ENCODE measurements at regions not wholly inside any gene's neighbourhood (a gene's known extent, or its start where the extent isn't known, plus 50 kb on each side); places are given as distances from the start of the nearest gene placed in this dataset.
"Not testable (repeated sequence)": the region's sequence is repeated elsewhere in the genome, so short reads cannot be mapped to it uniquely, and the experiment has no call there.

DNA sequence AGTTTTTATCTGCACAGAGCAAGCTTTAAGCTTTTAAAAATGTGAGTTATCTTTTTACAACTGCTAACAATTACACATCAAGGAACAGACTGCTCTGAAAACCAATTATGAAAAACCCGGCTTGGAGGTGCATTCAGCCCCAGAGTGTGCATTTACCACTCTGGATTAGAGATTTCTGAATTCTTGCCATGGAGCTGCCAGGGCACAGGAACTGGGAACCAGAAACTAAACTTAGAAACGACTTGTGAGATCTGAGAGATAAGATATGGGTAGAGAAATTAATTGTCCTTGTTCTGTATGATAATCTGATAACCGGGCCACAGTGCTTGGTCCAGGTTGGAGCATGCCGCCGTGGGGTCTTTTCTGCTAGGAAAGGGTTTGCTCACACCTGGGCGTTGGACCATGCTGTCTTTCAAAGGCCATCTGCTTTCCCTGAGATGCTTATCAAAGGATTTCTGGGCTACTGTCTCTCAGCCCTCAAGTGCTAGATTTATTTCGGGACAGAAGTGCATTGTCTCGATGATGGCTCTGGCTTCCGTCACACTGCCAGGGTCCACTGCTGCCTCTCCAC, 210.0 kb downstream of the MAF start:
- no peak for DNase-seq
- ATAC-seq = no peak
- intact Hi-C loops (cut with micrococcal nuclease) = no loop called here

DNA sequence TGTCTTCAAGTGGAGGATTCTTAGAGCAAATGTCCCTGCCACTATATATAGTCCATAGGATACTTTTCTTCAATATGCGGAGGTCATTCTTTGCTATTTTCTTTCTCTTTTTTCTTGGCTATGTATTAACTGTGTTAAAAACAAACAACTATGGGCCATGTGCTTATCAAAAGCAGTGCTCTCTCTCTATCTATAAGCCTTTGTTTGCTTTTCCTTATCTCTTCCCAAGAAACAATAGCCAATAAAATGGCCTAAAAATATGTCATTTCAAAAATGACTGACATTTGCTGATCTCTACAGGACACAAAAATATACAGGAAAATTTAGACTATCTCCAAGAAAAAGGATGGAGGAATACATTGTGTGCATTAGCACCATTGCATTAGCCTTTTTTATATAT, 212.1 kb downstream of the MAF start:
- DNase-seq (no peak), ATAC-seq (no peak)
- intact Hi-C loops (cut with micrococcal nuclease) = no loop called here

DNA sequence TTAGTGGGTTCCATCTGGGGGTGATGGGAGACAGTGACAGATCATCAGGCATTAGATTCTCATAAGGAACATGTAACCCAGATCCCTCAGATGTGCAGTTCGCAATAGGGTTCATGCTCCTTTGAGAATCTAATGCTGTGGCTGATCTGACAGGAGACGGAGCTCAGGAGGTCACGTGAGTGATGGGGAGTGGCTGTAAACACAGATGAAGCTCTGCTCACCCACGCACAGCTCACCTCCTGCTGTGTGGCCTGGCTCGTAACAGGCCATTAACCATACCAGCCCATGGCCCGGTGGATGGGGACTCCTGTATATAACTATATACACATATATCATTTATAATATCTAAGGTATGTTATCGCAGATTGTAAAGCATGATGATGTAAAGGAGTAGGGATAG, 214.2 kb downstream of the MAF start:
- no peak for DNase-seq
- ATAC-seq = no peak
- intact Hi-C loops (cut with micrococcal nuclease) = no loop called here

DNA sequence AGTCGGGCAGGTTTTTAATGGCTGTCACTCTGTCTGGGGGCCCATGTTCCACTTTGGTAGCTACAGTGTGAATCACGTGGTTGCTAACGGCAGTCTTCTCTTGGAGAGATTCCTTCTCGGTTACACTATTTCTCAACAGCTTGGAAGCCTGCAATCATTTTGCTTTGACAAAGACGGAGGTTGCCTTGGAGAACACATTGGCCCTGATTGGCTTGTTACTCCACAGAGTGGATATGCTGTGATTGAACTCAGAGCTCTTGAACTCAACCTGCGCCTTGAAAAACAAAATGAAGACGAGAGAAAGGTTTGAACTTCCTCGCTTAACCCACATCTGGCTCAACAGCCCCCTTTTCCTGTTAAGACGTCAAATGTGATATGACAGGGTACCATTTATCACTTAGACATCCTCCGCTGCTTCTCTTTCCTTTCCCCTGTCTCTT, 218.9 kb downstream of the MAF start:
- peak; percentile 31 for ATAC-seq
- intact Hi-C loops (cut with micrococcal nuclease) = no loop called here
- DNase-seq = no peak

DNA sequence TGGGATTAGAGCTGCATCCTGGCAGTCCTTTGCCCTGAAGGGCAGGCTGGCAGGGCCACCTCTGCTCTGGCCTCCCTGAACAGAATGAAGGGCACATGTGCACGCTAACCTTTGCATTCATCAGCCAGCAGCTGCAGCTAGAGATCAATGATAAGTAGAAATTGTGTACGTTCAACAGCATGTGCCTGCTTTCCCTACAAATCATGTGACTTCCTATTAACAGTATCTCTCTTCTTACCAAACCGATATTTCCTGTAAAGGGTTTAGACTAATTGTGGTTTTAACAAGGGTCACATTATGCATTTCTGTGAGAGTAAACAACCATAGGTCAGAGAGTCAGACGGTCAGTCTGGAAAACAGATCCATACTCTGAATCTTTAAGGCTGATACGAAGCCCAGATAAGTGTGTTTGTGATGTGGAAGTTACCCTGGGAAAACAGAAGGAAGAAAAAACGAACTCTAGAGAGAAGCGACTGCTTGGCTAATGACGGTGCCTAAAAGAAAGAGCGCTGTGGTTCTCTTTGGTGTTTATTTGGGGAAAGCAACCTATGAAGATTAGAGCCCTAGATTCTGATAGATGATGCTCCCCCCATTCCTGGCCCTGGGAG, 219.4 kb downstream of the MAF start:
- no peak for ATAC-seq
- no peak for DNase-seq
- intact Hi-C loops (cut with micrococcal nuclease) = no loop called here

DNA sequence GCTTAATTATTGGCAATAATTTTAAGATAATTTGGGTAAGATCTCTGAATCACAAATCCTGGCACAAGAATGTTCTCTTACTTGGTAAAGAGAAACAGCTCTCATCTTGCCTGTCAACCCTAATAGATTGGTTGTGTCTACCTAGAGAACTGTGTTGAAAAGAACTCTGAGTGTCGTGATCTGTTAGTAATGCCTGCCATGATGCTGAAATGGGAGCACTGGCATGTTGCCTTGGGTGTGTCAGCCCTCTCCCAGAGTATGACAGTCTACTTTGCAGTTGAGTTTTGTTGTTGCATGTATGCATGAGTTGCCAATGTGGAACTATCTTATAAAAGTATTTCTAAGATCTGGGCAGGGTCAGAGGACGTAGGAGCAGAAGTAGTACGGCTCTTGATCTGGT, 221.4 kb downstream of the MAF start:
- intact Hi-C loops (cut with micrococcal nuclease) = no loop called here
- no peak for DNase-seq
- no peak for ATAC-seq

DNA sequence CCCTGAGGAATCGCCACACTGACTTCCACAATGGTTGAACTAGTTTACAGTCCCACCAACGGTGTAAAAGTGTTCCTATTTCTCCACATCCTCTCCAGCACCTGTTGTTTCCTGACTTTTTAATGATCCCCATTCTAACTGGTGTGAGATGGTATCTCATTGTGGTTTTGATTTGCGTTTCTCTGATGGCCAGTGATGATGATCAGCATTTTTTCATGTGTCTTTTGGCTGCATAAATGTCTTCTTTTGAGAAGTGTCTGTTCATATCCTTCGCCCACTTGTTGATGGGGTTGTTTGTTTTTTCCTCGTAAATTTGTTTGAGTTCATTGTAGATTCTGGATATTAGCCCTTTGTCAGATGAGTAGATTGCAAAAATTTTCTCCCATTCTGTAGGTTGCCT, 223.5 kb downstream of the MAF start:
- intact Hi-C loops (cut with micrococcal nuclease); DNase-seq; ATAC-seq: not testable (repeated sequence)

DNA sequence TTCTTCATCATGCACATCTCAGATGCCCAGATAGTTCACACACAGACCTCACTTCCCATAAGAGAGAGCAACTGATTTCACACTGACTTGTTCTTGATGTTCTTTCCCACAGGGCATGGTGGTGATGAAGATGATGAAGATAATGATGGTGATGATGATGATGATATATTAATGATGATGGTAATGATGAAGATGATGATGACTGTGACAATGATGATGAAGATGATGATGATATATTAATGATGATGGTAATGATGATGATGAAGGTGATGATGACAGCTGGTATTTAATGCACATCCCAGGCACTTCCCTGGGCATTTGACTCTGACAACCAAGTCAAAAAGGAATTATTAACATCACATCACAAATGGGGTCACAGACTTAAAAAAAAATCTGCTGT, 225.2 kb downstream of the MAF start:
- no peak for ATAC-seq
- intact Hi-C loops (cut with micrococcal nuclease) = no loop called here

DNA sequence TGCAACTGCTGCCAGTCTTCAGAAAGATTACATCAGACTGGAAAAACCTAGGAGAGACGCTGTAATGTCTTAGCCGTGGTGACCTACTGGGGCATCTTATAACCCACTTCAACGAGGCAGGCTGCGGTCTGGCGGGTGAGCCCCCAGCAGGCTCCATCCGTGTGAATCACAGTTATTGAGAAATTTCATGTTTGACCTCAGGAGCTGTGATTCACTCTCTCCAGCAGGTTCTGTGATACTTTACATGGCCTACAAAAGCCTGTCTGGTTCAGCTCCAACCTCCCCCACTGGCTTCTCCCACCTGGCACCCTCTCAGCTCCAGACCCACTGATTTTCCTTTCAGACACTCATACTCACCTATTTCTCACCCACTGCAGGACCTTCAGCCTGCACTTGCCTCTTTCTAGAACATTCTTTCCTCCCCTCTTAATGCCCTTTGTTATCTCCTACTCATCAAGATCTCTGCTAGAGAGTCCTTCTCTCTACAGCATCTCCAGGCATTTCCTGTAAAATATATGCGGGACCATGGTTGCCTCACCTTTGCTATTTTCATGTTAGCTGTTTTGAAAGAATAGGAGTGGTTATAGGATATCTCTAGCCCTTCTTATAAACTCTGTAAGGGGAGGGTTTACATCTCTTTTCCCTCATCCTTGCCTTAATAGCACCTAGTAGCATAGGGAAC, 227.9 kb downstream of the MAF start:
- intact Hi-C loops (cut with micrococcal nuclease) = no loop called here
- no peak for ATAC-seq
- DNase-seq = no peak

More for the DNA sequence above, 225.2 kb downstream of the MAF start:
- no peak for DNase-seq

DNA sequence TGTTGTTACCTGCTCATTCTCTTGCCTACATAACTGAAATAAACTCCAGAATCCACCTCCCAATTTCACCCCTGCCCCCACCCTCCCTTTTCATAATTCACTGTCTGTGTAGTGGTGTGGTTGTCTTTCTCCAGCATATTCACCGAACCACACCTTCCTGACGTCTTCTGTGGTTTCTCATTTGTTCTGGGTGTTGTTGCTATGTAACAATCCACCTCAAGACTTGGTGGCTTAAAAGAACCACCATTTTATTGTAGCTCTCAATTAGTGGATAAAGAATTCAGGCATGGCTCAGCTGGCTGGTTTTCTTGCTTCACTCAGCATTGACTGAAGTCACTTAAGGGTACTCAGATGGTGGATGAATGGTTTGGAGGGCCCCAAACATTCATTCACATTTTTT, 229.8 kb downstream of the MAF start:
- no peak for DNase-seq
- no peak for ATAC-seq
- intact Hi-C loops (cut with micrococcal nuclease) = no loop called here

DNA sequence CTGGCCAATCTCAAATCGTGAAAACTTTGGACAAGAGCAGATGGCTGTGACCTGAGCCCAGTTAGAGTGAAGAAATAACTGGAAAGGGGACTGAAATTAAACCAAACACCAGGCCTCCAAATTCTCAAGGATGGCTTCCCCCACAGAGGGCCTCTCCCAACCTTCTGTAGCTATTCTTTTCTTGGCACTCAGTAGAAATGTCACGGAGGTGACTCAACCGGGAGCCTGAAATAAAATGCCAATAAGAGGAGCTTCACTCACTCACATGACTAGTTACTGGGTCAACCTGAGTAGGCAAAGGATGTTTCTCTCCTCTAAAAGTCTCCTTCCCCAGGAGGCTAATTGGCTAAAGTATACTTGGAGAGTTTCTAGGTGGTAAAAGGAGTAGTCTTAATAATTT, 230.7 kb downstream of the MAF start:
- DNase-seq = no peak
- ATAC-seq = peak; percentile 37
- intact Hi-C loops (cut with micrococcal nuclease) = no loop called here

DNA sequence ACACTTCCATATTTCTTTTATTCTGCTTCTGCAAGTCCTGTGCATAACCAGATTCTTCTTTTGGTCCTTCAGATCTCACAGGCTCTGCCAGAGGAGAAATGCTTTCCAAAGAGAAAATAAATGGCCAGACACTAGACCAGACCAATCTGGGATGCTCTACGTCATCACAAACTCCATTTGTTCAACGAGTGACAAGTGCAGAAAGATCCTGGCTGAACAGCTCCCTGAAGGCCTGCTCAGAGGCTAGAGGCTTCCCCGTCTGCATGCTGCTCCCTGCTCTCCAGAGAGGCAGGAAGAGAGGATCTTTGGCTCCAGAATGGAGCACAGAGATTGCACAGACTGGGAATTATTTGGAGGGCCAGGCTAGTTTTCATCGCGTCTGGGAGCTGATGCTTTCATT, 232.7 kb downstream of the MAF start:
- ATAC-seq (peak; percentile 51), DNase-seq (no peak)
- intact Hi-C loops (cut with micrococcal nuclease) = no loop called here

DNA sequence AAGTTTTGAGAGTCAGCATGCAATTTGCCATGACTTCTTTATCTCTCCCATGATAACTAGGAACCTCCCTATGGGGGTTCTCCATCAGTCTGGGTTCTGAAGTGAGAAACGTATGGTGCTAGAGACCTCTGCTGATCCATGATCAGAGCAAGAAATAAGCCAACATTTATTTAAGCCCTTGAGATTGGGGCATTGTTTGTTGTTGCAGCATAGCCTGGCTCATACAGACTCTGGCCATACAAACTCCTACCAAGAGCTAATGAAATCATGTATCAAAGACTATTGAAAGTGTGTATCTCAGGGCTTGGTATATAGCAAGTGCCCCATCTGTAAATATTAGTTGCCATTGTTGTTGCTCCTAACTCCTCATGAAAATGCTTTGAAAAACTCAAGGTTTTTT, 233.9 kb downstream of the MAF start:
- DNase-seq = no peak
- no peak for ATAC-seq
- intact Hi-C loops (cut with micrococcal nuclease) = no loop called here

DNA sequence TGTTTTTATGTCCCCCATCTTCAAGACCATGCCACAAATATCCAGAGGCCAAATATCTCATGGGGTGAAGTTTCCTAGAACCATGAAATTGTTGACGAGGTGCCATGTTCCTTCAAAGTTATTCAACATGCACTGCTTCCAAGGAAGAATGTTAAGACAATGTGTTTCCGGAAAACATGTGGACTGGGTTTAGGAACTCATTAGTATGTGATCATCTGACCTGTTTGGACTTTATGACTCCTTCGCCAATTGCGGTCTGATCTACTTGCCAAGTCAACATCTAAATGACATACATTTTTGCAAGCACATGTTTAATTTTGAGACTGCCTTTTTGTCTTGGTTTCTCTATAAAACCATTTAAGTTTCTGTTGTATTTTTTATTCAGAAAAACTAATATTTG, 234.8 kb downstream of the MAF start:
- DNase-seq (no peak), ATAC-seq (no peak)
- intact Hi-C loops (cut with micrococcal nuclease) = no loop called here

DNA sequence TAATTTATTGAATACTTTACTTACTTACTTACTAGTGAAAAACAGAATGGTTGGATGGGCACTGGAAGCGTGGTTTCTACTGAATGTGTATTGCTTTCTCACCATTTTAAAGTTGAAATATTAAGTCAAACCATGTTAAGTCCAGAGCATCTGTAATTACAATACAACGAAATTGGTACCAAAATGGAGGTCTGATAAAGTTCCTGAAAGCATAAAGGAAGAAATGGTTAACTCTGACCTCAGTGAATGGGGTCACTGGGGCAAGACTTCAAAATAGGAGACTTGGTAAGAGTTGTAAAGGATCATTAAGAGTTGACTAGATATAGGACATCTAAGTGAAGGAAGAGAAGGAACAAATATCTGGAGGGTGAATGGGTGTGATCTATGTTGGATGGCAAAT, 237.1 kb downstream of the MAF start:
- ATAC-seq = no peak

DNA sequence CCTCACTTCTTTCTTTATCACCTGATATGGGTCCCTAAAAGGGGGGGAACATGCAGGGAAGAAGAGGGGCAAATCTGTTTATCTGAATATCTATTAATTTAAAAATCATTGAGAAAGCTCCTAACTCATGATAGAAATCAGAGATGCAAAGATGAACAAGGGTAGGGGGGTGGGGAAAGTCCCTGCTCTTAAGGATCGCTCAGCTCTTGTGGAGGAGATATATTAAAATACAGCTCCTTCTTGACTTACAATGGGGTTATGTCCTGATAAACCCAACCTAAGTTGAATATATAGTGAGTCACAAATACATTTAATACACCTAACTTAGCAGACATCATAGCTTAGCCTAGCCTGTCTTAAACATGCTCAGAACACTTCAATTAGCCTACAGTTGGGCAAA, 237.5 kb downstream of the MAF start:
- ATAC-seq (no peak), DNase-seq (no peak)
- intact Hi-C loops (cut with micrococcal nuclease) = no loop called here

More for the DNA sequence above, 237.1 kb downstream of the MAF start:
- intact Hi-C loops (cut with micrococcal nuclease) = no loop called here
- no peak for DNase-seq

DNA sequence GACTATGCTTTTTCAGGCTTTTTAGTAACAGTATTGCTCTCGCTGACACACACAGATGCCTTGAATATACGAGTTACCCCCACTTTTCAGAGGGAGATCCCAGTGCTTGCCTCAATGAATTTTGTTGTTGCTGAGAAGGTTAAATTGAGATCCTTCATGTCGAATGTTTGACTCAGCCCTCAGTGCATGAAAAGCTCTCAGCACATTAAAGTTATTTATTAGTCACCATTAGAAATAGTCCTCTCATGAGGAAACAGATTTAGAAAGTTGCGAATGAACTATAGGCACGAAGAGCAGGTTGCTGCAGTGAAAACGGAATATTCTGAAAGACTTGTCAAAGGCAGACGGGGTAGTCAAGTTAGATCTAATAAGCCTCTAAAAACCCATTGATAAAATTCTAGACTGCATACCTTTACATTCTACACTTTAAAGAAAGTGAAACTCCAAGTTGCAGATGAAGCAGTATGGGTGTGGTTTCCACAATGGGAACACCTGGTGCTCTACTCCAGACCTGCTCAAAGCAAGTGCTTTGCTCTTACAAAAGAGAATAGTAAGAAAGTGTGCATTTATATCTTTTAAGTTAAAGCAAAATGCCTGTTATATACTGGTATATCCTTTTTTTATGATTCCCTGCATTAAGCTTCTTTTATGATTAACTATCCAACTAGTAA, 238.1 kb downstream of the MAF start:
- ATAC-seq (no peak), DNase-seq (no peak)
- intact Hi-C loops (cut with micrococcal nuclease) = no loop called here

DNA sequence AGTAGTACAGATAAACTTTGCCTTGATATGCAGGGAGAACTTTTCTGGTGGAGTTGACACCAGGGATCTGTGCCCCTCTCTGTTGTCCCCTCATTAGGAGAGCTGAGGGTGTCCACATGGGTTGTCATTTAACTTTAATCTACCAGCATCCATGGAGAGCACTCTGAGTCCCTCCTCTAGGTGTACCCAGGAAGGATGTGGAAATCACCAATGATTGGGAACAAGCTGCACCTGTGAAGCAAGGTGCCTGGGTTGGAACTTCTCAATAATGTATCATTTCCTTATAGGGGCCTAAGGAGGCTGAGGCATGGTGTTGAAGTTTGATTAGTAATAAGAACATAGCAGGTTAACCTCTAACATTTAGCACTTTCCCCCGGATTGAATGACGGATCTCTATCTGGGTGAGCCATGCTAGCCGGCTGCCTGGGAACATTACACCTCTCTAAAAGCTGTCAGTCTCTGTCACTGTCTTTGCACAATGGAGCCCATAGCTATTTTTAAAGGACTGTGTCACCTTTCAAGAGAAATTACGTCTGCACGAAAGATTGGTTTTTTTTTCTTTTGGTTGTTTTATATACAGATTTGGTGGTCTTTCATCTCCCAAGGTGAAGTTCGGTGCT, 239.3 kb downstream of the MAF start:
- no peak for ATAC-seq
- no peak for DNase-seq
- intact Hi-C loops (cut with micrococcal nuclease) = no loop called here

DNA sequence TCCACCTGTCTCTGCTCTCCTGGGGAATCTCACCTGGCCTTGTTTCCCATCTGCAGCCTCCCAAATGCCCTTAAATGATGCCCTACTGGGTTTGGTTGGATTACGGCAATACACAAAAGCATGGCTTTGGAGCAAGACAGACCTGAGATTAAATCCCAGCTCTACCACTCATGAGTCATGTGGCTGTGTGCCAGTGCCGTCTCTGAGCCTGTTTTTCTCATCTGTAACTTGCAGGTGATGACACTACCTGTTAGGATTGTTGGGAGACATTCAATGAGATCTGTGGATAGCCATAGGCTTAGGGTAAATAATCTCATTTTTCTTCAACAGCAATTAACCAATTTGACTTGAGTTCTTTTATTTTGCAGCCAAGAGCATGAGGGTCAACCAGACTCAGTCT, 240.3 kb downstream of the MAF start:
- intact Hi-C loops (cut with micrococcal nuclease) = no loop called here
- ATAC-seq (no peak), DNase-seq (no peak)

DNA sequence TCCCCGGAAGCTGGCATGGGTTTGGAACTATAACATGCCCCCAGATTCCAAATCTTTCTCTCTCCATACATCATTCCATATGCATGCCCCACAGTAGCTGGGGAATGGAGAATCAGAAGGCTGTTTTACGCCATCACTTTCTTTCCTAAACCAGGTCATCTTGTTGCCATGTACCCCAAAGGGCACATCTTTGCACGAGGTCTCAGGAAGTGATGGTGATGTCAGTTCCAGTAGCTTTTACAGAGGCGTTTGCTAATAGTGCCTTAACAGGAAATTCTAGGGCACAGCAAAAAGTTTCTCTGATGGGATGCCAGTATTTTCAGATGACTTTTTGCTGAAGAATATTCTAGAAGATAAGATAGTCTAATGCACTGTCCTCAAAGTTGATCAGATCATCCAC, 241.5 kb downstream of the MAF start:
- ATAC-seq (no peak), DNase-seq (no peak)
- intact Hi-C loops (cut with micrococcal nuclease) = no loop called here

Data from left ventricle myocardium superior (tissue), 1 donor.